ENCODE measurements at regions not wholly inside any gene's neighbourhood (a gene's known extent, or its start where the extent isn't known, plus 50 kb on each side); places are given as distances from the start of the nearest gene placed in this dataset.

- Histone ChIP-seq H3K27me3 (ENCODE audit: control insufficient read depth, insufficient read depth, low read length) (no peaks in the 10 kb centered on the region), H3K9me3 (ENCODE audit: control insufficient read depth, insufficient read depth, low read depth, low read length) (no peaks in the 10 kb centered on the region; the same call in 1 of the 2 replicates), H3K4me1 (ENCODE audit: control insufficient read depth, insufficient read depth, low read length) (no peaks in the 10 kb centered on the region), H3K4me3 (ENCODE audit: low read depth in 2 of 2, low read length in 2 of 2) (no peak overlapping the region), H3K27ac (ENCODE audit: low read length) (no peak overlapping the region), H3K36me3 (ENCODE audit: control insufficient read depth, insufficient read depth, low read length) (no peaks in the 10 kb centered on the region)
- TF ChIP-seq REST (IDR thresholded peaks at IDR 0.05; ENCODE audit: insufficient read depth in 1 of 2, low read depth in 2 of 2, low read length in 1 of 2) (no peak), SIN3A (IDR thresholded peaks at IDR 0.05; ENCODE audit: borderline replicate concordance, insufficient read depth, low read depth, low read length) (no peak), POLR2AphosphoS5 (IDR thresholded peaks at IDR 0.05; ENCODE audit: low read depth, low read length) (no peak), CTCF (IDR thresholded peaks at IDR 0.05) (no peak), TCF7L2 (IDR thresholded peaks at IDR 0.05; ENCODE audit: low read depth, low read length) (no peak)
- DNase-seq (ENCODE audit: low read depth, low spot score) (no peak), ATAC-seq (no peak)
- CTCF ChIA-PET, result no interaction called here
- in situ Hi-C loops (cut with HindIII; ENCODE audit: low pct_unique_long_range_greater_than_20kb, low sequenced_read_pairs), result no loop called here
- POLR2A ChIA-PET, result no interaction called here
- intact Hi-C loops (cut with micrococcal nuclease; ENCODE audit: unreplicated experiment), result no loop called here
- no TSS peak for BruUV-seq (replicated peaks)
Measured at GRCh38 chr2:225293638-225294037, 105.9 kb upstream of the NYAP2 start.

DNA sequence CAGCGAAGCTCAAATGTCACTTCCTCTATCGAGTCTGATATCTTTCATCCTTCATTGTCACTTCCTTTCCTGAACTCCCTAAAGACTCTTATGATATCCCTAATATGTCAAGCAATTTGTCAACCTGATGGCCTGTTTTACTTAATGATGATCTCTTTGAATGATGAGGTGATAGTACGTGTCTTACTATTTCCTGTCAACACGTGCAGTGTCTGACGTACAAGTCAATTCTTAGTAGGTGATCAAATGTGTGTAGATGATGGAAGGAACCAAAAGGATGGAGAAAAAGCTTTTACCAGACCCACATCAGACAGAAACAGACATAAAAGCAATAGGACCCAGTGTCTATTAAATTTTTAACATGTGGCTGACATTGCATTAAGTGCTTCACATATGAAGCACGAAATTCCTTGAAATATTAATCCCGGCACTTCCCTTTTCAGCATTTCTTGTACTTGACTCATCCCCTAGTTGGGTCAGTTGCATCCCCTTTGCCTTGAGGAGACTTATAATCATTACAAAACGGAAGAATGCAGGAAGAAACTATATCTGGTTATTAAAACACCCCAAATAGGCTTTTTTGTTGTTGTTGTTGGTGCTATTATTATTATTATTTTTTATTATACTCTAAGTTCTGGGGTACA, 108.6 kb upstream of the NYAP2 start:
- no TSS peak for BruUV-seq (replicated peaks)
- TF ChIP-seq SIN3A (IDR thresholded peaks at IDR 0.05; ENCODE audit: borderline replicate concordance, insufficient read depth, low read depth, low read length) (no peak), REST (IDR thresholded peaks at IDR 0.05; ENCODE audit: insufficient read depth in 1 of 2, low read depth in 2 of 2, low read length in 1 of 2) (no peak), TCF7L2 (IDR thresholded peaks at IDR 0.05; ENCODE audit: low read depth, low read length) (no peak), POLR2AphosphoS5 (IDR thresholded peaks at IDR 0.05; ENCODE audit: low read depth, low read length) (no peak), CTCF (IDR thresholded peaks at IDR 0.05) (no peak)
- in situ Hi-C loops (cut with HindIII; ENCODE audit: low pct_unique_long_range_greater_than_20kb, low sequenced_read_pairs) (no loop called here), intact Hi-C loops (cut with micrococcal nuclease; ENCODE audit: unreplicated experiment) (no loop called here)
- Histone ChIP-seq H3K27ac (ENCODE audit: low read length) (no peak overlapping the region), H3K27me3 (ENCODE audit: control insufficient read depth, insufficient read depth, low read length) (no peaks in the 10 kb centered on the region), H3K4me3 (ENCODE audit: low read depth in 2 of 2, low read length in 2 of 2) (no peak overlapping the region), H3K36me3 (ENCODE audit: control insufficient read depth, insufficient read depth, low read length) (no peaks in the 10 kb centered on the region), H3K9me3 (ENCODE audit: control insufficient read depth, insufficient read depth, low read depth, low read length) (no peaks in the 10 kb centered on the region), H3K4me1 (ENCODE audit: control insufficient read depth, insufficient read depth, low read length) (no peaks in the 10 kb centered on the region)
- POLR2A ChIA-PET, result no interaction called here
- DNase-seq (ENCODE audit: low read depth, low spot score) (no peak), ATAC-seq (no peak)
- CTCF ChIA-PET, result no interaction called here

Measured in Panc1 (cell line).